ENCODE measurements at regions not wholly inside any gene's neighbourhood (a gene's known extent, or its start where the extent isn't known, plus 50 kb on each side); places are given as distances from the start of the nearest gene placed in this dataset.

DNA sequence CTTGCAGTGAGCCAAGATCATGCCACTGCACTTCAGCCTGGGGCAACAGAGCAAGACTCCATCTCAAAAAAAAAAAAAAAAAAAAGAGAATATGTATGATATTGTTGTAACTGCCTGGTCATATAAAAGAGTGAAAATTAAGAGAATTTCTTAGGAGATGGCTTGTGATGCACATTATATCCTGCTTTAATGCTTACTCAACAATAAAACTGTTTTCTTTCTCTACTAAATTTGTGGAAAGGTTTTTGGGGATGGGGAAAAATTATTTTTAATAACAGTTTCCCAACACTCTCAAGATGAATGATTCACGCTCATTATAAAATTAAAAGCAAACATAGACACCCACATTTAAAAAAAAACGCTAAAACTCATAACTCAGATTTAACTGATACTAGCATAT, 1163.0 kb downstream of the SI start:
- DNase-seq (ENCODE audit: low spot score): no peak
- Histone ChIP-seq H3K27ac (ENCODE audit: low read depth, low read length, poor library complexity, severe bottlenecking) (no peak overlapping the region), H3K36me3 (ENCODE audit: insufficient read depth, low read length, poor library complexity, severe bottlenecking) (no peaks in the 10 kb centered on the region), H3K4me3 (ENCODE audit: low read depth, low read length, poor library complexity, severe bottlenecking) (no peak overlapping the region), H3K9me3 (ENCODE audit: low read depth, low read length, poor library complexity, severe bottlenecking) (no peaks in the 10 kb centered on the region), H3K4me1 (ENCODE audit: insufficient read depth, low read length, poor library complexity, severe bottlenecking) (no peaks in the 10 kb centered on the region), H3K27me3 (replicated peaks; ENCODE audit: insufficient read depth, low read depth, low read length, poor library complexity) (no peaks in the 10 kb centered on the region)
- BruUV-seq (replicated peaks): no TSS peak
- CTCF ChIA-PET: no interaction called here
- POLR2A ChIA-PET (ENCODE audit: low non-redundant PET): no interaction called here
- TF ChIP-seq EZH2 (IDR thresholded peaks at IDR 0.05; ENCODE audit: borderline replicate concordance, low read depth, low read length, poor library complexity, severe bottlenecking): no peak
- TF ChIP-seq, protein P1, sequence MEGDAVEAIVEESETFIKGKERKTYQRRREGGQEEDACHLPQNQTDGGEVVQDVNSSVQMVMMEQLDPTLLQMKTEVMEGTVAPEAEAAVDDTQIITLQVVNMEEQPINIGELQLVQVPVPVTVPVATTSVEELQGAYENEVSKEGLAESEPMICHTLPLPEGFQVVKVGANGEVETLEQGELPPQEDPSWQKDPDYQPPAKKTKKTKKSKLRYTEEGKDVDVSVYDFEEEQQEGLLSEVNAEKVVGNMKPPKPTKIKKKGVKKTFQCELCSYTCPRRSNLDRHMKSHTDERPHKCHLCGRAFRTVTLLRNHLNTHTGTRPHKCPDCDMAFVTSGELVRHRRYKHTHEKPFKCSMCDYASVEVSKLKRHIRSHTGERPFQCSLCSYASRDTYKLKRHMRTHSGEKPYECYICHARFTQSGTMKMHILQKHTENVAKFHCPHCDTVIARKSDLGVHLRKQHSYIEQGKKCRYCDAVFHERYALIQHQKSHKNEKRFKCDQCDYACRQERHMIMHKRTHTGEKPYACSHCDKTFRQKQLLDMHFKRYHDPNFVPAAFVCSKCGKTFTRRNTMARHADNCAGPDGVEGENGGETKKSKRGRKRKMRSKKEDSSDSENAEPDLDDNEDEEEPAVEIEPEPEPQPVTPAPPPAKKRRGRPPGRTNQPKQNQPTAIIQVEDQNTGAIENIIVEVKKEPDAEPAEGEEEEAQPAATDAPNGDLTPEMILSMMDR (conservative IDR thresholded peaks at IDR 0.05; ENCODE audit: low read depth, low read length): no peak
- intact Hi-C loops (cut with micrococcal nuclease; ENCODE audit: unreplicated experiment): loop anchor here (5.0 kb wide), 1 partner anchor 1277 kb away; no protein-coding TSS in a partner anchor

DNA sequence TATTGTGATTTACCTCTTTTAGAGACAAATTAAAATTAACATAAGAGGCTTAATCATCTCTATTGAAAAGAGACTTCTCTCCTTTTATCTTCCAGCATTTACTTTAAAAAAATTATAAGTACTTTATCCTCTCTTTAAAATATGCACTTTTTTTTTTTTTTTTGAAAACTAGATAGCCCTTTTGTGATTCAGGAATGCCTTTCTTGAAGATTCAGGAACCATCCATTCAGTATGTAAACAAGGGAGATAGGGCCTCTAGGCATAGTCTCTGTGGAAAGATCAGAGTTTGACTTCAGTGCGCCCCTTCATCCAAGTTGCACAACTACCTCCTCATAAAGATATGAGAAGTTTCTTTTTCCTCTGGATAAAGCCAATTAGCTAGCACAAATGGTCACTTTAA, 1163.7 kb downstream of the SI start:
- POLR2A ChIA-PET (ENCODE audit: low non-redundant PET): no interaction called here
- Histone ChIP-seq H3K36me3 (ENCODE audit: insufficient read depth, low read length, poor library complexity, severe bottlenecking) (no peaks in the 10 kb centered on the region), H3K27me3 (replicated peaks; ENCODE audit: insufficient read depth, low read depth, low read length, poor library complexity) (no peaks in the 10 kb centered on the region), H3K4me3 (ENCODE audit: low read depth, low read length, poor library complexity, severe bottlenecking) (no peak overlapping the region), H3K27ac (ENCODE audit: low read depth, low read length, poor library complexity, severe bottlenecking) (no peak overlapping the region), H3K9me3 (ENCODE audit: low read depth, low read length, poor library complexity, severe bottlenecking) (no peaks in the 10 kb centered on the region), H3K4me1 (ENCODE audit: insufficient read depth, low read length, poor library complexity, severe bottlenecking) (no peaks in the 10 kb centered on the region)
- DNase-seq (ENCODE audit: low spot score): no peak
- no peak for TF ChIP-seq EZH2 (IDR thresholded peaks at IDR 0.05; ENCODE audit: borderline replicate concordance, low read depth, low read length, poor library complexity, severe bottlenecking)
- TF ChIP-seq, protein P1 (conservative IDR thresholded peaks at IDR 0.05; ENCODE audit: low read depth, low read length): no peak
- no TSS peak for BruUV-seq (replicated peaks)
- intact Hi-C loops (cut with micrococcal nuclease; ENCODE audit: unreplicated experiment): no loop called here
- CTCF ChIA-PET: no interaction called here

DNA sequence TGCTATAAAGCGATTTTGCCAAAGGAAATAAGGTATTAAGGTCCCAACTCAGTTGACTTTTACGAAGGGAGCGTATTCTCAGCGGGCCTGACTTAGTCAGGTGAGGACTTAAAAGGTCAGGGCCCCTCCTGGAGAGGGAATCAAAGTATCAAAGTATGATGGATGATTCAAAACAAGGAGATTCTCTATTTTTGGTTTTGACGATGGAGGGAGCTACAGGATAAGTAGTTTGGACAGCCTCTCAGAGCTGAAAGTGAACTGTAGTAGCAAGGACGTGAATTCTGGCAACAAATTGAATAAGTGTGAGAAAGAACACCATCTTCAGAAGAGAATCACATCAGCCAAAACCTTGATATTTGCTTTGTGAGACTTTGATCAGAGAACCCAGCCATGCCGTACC, 1186.5 kb downstream of the SI start:
- POLR2A ChIA-PET (ENCODE audit: low non-redundant PET): no interaction called here
- no peak for DNase-seq (ENCODE audit: low spot score)
- H3K36me3 ChIP-seq (ENCODE audit: insufficient read depth, low read length, poor library complexity, severe bottlenecking): no peaks in the 10 kb centered on the region
- CTCF ChIA-PET: no interaction called here
- H3K27me3 ChIP-seq (replicated peaks; ENCODE audit: insufficient read depth, low read depth, low read length, poor library complexity): no peaks in the 10 kb centered on the region
- no peak overlapping the region for H3K27ac ChIP-seq (ENCODE audit: low read depth, low read length, poor library complexity, severe bottlenecking)
- TF ChIP-seq EZH2 (IDR thresholded peaks at IDR 0.05; ENCODE audit: borderline replicate concordance, low read depth, low read length, poor library complexity, severe bottlenecking): no peak
- TF ChIP-seq, protein P1 (conservative IDR thresholded peaks at IDR 0.05; ENCODE audit: low read depth, low read length): no peak
- no TSS peak for BruUV-seq (replicated peaks)
- no peaks in the 10 kb centered on the region for H3K4me1 ChIP-seq (ENCODE audit: insufficient read depth, low read length, poor library complexity, severe bottlenecking)
- no peaks in the 10 kb centered on the region for H3K9me3 ChIP-seq (ENCODE audit: low read depth, low read length, poor library complexity, severe bottlenecking)
- no peak overlapping the region for H3K4me3 ChIP-seq (ENCODE audit: low read depth, low read length, poor library complexity, severe bottlenecking)
- intact Hi-C loops (cut with micrococcal nuclease; ENCODE audit: unreplicated experiment): loop anchor here (10.0 kb wide), 1 partner anchor 267 kb away; no protein-coding TSS in a partner anchor

Data from A673 (cell line).